HFFc6 (cell line): ENCODE measurements at regions not wholly inside any gene's neighbourhood (a gene's known extent, or its start where the extent isn't known, plus 50 kb on each side); places are given as distances from the start of the nearest gene placed in this dataset.

Experiments
- DNase-seq: peaks from one replicate; pipeline ENCODE4 v3.0.0-alpha.2; 2018
- H3K27ac Mint-ChIP-seq: 2 replicates; pipeline ENCODE4 v1.8.0; 2020; ENCODE audit warnings: mild to moderate bottlenecking, mixed read lengths
- H3K27me3 Mint-ChIP-seq: 2 replicates; pipeline ENCODE4 v1.8.0; 2021; ENCODE audit warnings: mild to moderate bottlenecking, moderate library complexity, mixed read lengths; ENCODE audit not compliant: insufficient read depth
- H3K36me3 Mint-ChIP-seq: 2 replicates; pipeline ENCODE4 v1.8.0; 2021; ENCODE audit warnings: low read depth, mixed read lengths
- H3K4me1 Mint-ChIP-seq: 2 replicates; pipeline ENCODE4 v1.8.0; 2020; ENCODE audit warnings: low read depth, mixed read lengths
- H3K4me3 Mint-ChIP-seq: 2 replicates; pipeline ENCODE4 v1.8.0; 2020; ENCODE audit warnings: mild to moderate bottlenecking, moderate library complexity, mixed read lengths
- H3K9me3 Mint-ChIP-seq: 2 replicates; pipeline ENCODE4 v1.8.0; 2020; ENCODE audit warnings: mild to moderate bottlenecking, mixed read lengths
- TF ChIP-seq, protein P1 (sequence below): fragments of 200-600 bp; sonication (generic); IDR thresholded peaks from 2 replicates; pipeline ENCODE4 v1.5.0; 2021; ENCODE audit warnings: antibody characterized with exemption, mild to moderate bottlenecking

DNA sequence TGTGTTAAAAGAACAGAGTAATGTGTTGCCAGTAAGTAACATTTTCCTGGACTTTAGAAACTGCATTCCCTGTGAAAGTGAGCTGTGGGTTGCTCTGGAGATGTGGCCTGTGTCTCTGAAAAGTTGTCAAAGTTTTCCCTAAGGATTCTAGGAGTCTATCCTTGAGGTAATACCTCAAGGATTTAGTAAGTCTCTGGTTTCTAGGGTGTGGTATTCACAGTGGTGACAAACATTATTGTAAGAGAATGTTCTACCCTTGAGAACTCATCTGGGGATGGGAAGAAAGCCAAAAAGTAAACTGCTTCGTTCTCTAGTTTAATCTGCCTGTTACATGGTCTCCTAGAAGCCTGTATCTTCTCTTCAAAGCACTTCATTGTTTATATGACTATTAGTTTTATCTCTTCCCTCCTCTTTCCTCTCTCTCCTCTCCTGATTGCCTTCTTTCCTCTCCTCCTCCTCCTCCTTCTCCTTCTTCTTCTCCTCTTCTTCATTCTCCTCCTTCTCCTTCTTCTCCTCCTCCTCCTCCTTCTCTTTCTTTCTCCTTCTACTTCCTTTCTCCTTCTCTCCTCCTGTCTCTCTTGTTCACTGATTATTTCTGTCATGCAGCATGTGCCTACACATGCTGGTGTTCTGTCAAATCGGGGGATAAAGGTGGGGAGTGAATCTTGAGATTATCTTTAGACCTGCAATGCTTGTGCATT, 321.3 kb downstream of the PTTG2 start:
- Mint-ChIP-seq H3K4me1 (no peaks in the 10 kb centered on the region), H3K4me3 (no peak overlapping the region), H3K36me3 (no peaks in the 10 kb centered on the region), H3K27me3 (peaks cover 17% of the 10 kb centered on the region), H3K9me3 (no peaks in the 10 kb centered on the region), H3K27ac (no peak overlapping the region)
- TF ChIP-seq, protein P1, sequence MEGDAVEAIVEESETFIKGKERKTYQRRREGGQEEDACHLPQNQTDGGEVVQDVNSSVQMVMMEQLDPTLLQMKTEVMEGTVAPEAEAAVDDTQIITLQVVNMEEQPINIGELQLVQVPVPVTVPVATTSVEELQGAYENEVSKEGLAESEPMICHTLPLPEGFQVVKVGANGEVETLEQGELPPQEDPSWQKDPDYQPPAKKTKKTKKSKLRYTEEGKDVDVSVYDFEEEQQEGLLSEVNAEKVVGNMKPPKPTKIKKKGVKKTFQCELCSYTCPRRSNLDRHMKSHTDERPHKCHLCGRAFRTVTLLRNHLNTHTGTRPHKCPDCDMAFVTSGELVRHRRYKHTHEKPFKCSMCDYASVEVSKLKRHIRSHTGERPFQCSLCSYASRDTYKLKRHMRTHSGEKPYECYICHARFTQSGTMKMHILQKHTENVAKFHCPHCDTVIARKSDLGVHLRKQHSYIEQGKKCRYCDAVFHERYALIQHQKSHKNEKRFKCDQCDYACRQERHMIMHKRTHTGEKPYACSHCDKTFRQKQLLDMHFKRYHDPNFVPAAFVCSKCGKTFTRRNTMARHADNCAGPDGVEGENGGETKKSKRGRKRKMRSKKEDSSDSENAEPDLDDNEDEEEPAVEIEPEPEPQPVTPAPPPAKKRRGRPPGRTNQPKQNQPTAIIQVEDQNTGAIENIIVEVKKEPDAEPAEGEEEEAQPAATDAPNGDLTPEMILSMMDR = no peak
- DNase-seq = peak; percentile 8

DNA sequence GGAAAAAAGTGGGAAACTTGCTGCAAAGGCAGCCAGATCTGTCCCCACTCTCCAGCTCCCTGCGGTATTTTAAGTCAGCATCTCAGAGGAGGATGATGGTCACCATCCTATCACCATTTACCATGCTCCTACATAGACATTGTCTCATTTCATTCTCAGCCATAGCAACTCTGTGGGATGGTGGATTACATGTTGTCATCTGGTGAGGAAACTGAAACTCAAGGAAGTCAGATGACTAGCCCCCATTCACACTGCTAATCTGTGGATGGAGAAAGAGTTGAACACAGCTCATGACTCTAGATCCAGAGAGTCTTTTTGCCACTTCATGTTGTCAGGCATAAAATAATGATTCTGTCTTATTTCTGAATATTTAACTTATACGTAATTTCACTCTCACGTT, 323.5 kb downstream of the PTTG2 start:
- DNase-seq = no peak
- TF ChIP-seq, protein P1 = no peak
- H3K9me3 Mint-ChIP-seq = no peaks in the 10 kb centered on the region
- H3K4me3 Mint-ChIP-seq = no peak overlapping the region
- no peaks in the 10 kb centered on the region for H3K4me1 Mint-ChIP-seq
- H3K27ac Mint-ChIP-seq = no peak overlapping the region
- H3K36me3 Mint-ChIP-seq = no peaks in the 10 kb centered on the region
- H3K27me3 Mint-ChIP-seq = peaks cover 18% of the 10 kb centered on the region

DNA sequence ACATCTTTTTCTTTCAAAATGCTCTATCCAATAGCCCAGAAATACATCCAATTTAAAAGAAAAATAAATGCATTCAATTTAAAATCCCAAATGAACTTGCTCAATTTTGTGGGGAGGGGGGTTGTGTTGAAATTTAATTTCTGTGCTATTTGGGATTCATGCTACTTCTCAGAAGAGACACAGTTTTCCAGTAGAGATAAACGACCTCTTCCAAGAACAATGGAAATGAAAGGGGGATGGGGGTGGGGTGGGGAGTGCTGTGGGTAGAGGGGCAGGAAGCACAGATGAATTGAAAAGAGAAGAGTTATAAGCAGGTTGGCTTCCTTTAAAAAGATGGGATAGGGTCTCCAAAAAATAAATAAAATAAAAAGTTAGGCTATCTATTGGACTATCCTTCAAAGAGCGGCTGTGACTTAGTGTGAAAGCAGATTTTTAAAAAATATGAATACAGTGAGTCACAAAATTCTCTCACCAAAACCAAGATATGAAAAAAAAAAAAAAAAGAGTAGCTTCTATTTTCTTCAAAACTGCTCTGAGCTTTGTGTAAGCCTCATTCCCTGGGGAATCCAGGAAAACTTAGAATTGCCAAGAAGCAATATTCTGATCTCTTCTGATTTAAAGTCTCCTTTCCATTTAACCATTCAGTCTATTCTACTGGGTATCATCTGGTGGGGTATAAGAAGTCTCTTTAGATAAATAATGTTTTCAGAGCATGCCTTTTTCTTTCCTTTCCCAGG, 324.3 kb downstream of the PTTG2 start:
- Mint-ChIP-seq H3K36me3 (no peaks in the 10 kb centered on the region), H3K27ac (no peak overlapping the region), H3K4me3 (no peak overlapping the region), H3K4me1 (no peaks in the 10 kb centered on the region), H3K27me3 (peaks cover 17% of the 10 kb centered on the region), H3K9me3 (no peaks in the 10 kb centered on the region)
- TF ChIP-seq, protein P1 = no peak
- DNase-seq = no peak

DNA sequence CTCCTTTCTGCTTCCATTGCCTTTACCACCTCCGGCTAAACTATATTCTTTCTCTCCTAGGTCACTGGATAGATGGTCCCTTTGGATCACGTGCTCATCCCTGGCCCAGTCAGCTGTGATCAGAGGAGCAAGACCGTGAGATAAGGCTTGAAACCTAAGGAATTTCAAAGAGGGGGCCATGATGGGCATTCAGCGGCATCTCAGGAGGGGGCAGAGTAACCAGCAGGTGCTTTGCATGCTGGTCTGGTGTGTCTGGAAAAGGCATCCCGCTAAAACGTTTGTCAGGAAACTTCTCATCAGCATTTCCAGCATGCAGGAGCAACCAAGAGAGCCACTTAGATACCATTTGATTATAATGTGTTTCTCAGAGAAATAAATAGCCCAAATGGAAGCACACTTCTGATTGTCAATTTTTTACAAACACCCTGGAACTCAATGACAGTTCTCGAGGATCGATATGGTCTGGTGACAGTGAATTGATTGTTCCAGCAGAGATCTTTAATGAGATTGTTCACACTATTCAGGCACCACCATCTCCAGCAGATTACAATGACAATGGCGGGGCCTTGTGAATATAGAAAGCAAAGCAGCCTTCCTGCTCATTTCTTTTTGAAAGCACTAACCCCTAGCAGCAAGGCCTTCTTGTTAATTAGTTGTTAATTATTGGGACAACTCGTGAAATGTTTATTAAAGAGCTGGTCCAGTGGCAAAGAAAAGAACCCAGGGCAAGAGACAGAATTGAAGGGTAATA, 327.1 kb downstream of the PTTG2 start:
- TF ChIP-seq, protein P1 = no peak
- Mint-ChIP-seq H3K4me1 (peaks cover 8% of the 10 kb centered on the region; the same call in 1 of the 2 replicates), H3K27me3 (peaks cover 8% of the 10 kb centered on the region), H3K9me3 (no peaks in the 10 kb centered on the region), H3K4me3 (no peak overlapping the region), H3K36me3 (no peaks in the 10 kb centered on the region), H3K27ac (no peak overlapping the region)
- no peak for DNase-seq

DNA sequence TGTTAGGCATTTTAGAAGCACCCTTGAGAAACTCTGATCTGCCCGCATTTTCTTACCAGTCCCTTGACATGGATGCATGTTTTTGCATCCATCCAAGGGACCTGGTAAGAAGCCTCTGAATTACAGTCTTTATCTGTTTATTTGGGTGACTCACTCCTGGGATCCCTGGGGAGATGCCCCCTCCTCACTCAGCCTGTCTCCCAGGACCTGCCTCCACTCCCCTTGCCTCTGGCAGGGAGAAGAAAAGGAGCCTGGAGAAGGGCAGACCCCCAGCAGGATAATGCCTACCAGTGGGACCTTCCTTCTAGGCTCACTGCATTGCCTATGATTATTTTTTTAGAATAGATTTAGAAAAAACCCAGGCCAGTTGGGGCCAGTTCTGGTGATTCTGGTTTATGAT, 329.4 kb downstream of the PTTG2 start:
- no peak overlapping the region for H3K27ac Mint-ChIP-seq
- H3K27me3 Mint-ChIP-seq = peaks cover 10% of the 10 kb centered on the region; the same call in 1 of the 2 replicates
- TF ChIP-seq, protein P1 = no peak
- no peak for DNase-seq
- peaks cover 8% of the 10 kb centered on the region; the same call in 1 of the 2 replicates for H3K4me1 Mint-ChIP-seq
- peaks cover 16% of the 10 kb centered on the region for H3K9me3 Mint-ChIP-seq
- peaks cover 12% of the 10 kb centered on the region; the same call in 1 of the 2 replicates for H3K36me3 Mint-ChIP-seq
- no peak overlapping the region for H3K4me3 Mint-ChIP-seq
